ENCODE measurements at regions not wholly inside any gene's neighbourhood (a gene's known extent, or its start where the extent isn't known, plus 50 kb on each side); places are given as distances from the start of the nearest gene placed in this dataset.
A peak's percentile ranks its signal among the peaks of the same experiment; 100 is the strongest.

- intact Hi-C loops (cut with DNase I; ENCODE audit: low total_unique reads) (no loop called here), in situ Hi-C loops (cut with MboI; ENCODE audit: low pct_ligation_motif_present in 1 of 4, low pct_unique_long_range_greater_than_20kb in 1 of 4, low sequenced_read_pairs in 3 of 4) (no loop called here)
- no peak overlapping the region for H3K27ac ChIP-seq
- no peaks in the 10 kb centered on the region for H3K9me3 ChIP-seq
- no peak for DNase-seq
- H3K4me1 ChIP-seq, result peaks cover 0 to 33% (median 6%) of the 10 kb centered on the region in 4 donors
- H3K27me3 ChIP-seq, result no peaks in the 10 kb centered on the region
- no peak overlapping the region for H3K4me3 ChIP-seq
- H3K36me3 ChIP-seq, result no peaks in the 10 kb centered on the region
- TF ChIP-seq POLR2AphosphoS5 (IDR thresholded peaks at IDR 0.05), result no peak
- no peak for TF ChIP-seq CTCF (IDR thresholded peaks at IDR 0.05)
- no peak for TF ChIP-seq EP300 (IDR thresholded peaks at IDR 0.05; ENCODE audit: low read depth)
- no peak for TF ChIP-seq POLR2A (IDR thresholded peaks at IDR 0.05)
Measured at GRCh38 chr4:12495211-12495610, 988.9 kb downstream of the RAB28 start.

GRCh38 chr4:12492730-12493393 is 991.3 kb downstream of the RAB28 start:
- WGBS, 2 donors (ENCODE audit: low coverage in 1 of 2), result 48 to 51% methylated on average over 5 of the region's 5 CpGs

GRCh38 chr4:12488672-12489071 is 995.5 kb downstream of the RAB28 start:
- WGBS, 2 donors (ENCODE audit: low coverage in 1 of 2), result 31 to 50% methylated on average over 1 to 5 of the region's 5 CpGs
- TF ChIP-seq EP300 (IDR thresholded peaks at IDR 0.05; ENCODE audit: low read depth) (no peak), CTCF (IDR thresholded peaks at IDR 0.05) (no peak), POLR2A (IDR thresholded peaks at IDR 0.05) (no peak), POLR2AphosphoS5 (IDR thresholded peaks at IDR 0.05) (peak in 2 of 3 donors; percentile 16 to 65)
- DNase-seq, result no peak

More at GRCh38 chr4:12492730-12493393, 991.3 kb downstream of the RAB28 start:
- intact Hi-C loops (cut with DNase I; ENCODE audit: low total_unique reads) (no loop called here), in situ Hi-C loops (cut with MboI; ENCODE audit: low pct_ligation_motif_present in 1 of 4, low pct_unique_long_range_greater_than_20kb in 1 of 4, low sequenced_read_pairs in 3 of 4) (no loop called here)
- Histone ChIP-seq H3K4me3 (no peak overlapping the region), H3K36me3 (no peaks in the 10 kb centered on the region), H3K4me1 (peaks cover 0 to 23% (median 3%) of the 10 kb centered on the region in 4 donors), H3K9me3 (no peaks in the 10 kb centered on the region), H3K27me3 (no peaks in the 10 kb centered on the region), H3K27ac (peak overlapping the region; percentile 33 to 65 (median 50))
- DNase-seq, result no peak
- TF ChIP-seq POLR2AphosphoS5 (IDR thresholded peaks at IDR 0.05) (peak in 1 of 3 donors; percentile 12), EP300 (IDR thresholded peaks at IDR 0.05; ENCODE audit: low read depth) (no peak)

GRCh38 chr4:12487000-12487399 is 997.1 kb downstream of the RAB28 start:
- Histone ChIP-seq H3K36me3 (no peaks in the 10 kb centered on the region), H3K27me3 (no peaks in the 10 kb centered on the region), H3K27ac (no peak overlapping the region), H3K4me3 (no peak overlapping the region), H3K9me3 (no peaks in the 10 kb centered on the region), H3K4me1 (peaks cover 0 to 6% (median 2%) of the 10 kb centered on the region in 4 donors)
- in situ Hi-C loops (cut with MboI; ENCODE audit: low pct_ligation_motif_present in 1 of 4, low pct_unique_long_range_greater_than_20kb in 1 of 4, low sequenced_read_pairs in 3 of 4), result no loop called here
- 85% methylated on average over 2 of the region's 2 CpGs; no CpG with 5 or more reads in 1 of the 2 donors for WGBS, 2 donors (ENCODE audit: low coverage in 1 of 2)
- TF ChIP-seq POLR2AphosphoS5 (IDR thresholded peaks at IDR 0.05) (no peak), EP300 (IDR thresholded peaks at IDR 0.05; ENCODE audit: low read depth) (no peak), CTCF (IDR thresholded peaks at IDR 0.05) (no peak), POLR2A (IDR thresholded peaks at IDR 0.05) (no peak)
- intact Hi-C loops (cut with DNase I; ENCODE audit: low total_unique reads), result no loop called here
- no peak for DNase-seq

More at GRCh38 chr4:12488672-12489071, 995.5 kb downstream of the RAB28 start:
- H3K4me3 ChIP-seq, result no peak overlapping the region
- no peaks in the 10 kb centered on the region for H3K27me3 ChIP-seq
- peaks cover 0 to 19% (median 3%) of the 10 kb centered on the region in 4 donors for H3K4me1 ChIP-seq
- no peaks in the 10 kb centered on the region for H3K36me3 ChIP-seq
- H3K27ac ChIP-seq, result peak overlapping the region in 1 of 4 donors; percentile 31
- in situ Hi-C loops (cut with MboI; ENCODE audit: low pct_ligation_motif_present in 1 of 4, low pct_unique_long_range_greater_than_20kb in 1 of 4, low sequenced_read_pairs in 3 of 4) (no loop called here), intact Hi-C loops (cut with DNase I; ENCODE audit: low total_unique reads) (no loop called here)
- no peaks in the 10 kb centered on the region for H3K9me3 ChIP-seq

All from transverse colon (tissue), 4 donors.